Mesothelial cell of epicardium (in vitro differentiated cells): ENCODE measurements at regions not wholly inside any gene's neighbourhood (a gene's known extent, or its start where the extent isn't known, plus 50 kb on each side); places are given as distances from the start of the nearest gene placed in this dataset.

Source experiments
- DNase-seq, 2 experiments: peaks; one replicate each; pipeline ENCODE4 v3.0.0; 2021; ENCODE audit warnings: low spot score in 2 of 2; ENCODE audit not compliant: unreplicated experiment in 2 of 2
- H3K27ac Mint-ChIP-seq: 2 replicates; pipeline ENCODE4 v1.8.0; 2021; ENCODE audit warnings: mixed read lengths
- H3K27me3 Mint-ChIP-seq: 2 replicates; pipeline ENCODE4 v1.8.0; 2021; ENCODE audit warnings: low read depth, mixed read lengths
- H3K36me3 Mint-ChIP-seq: 2 replicates; pipeline ENCODE4 v1.8.0; 2021; ENCODE audit warnings: mixed read lengths
- H3K4me1 Mint-ChIP-seq: 2 replicates; pipeline ENCODE4 v1.8.0; 2021; ENCODE audit warnings: mixed read lengths
- H3K4me3 Mint-ChIP-seq: 2 replicates; pipeline ENCODE4 v1.8.0; 2021; ENCODE audit warnings: mild to moderate bottlenecking, moderate library complexity, mixed read lengths
- H3K9me3 Mint-ChIP-seq: 2 replicates; pipeline ENCODE4 v1.8.0; 2021; ENCODE audit warnings: mixed read lengths
- TF ChIP-seq, protein P1 (sequence below): fragments of 200-600 bp; sonication (generic); IDR thresholded peaks from one replicate; pipeline ENCODE4 v1.5.0; 2021; ENCODE audit warnings: antibody characterized with exemption; ENCODE audit not compliant: unreplicated experiment

DNA sequence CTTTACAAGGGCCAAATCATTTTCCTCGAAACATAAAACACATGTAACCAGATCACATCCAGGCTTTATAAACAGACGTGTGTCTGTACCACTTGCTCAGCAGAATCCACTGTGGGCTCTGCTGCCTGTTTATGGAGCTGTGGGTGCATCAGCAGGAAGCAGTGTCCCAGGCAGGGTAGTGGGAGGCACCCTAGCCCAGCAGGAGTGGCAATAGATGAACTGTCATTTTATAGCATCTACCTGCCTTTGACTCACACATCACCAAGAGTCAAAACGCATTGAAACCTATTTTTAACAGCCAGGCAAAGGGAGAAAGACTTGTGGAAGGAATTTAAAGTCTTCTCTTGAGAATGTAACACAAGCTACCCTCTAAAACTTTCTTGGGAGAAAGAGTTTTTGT lies 169.1 kb upstream of the TENM3 start:
- Mint-ChIP-seq H3K36me3 (peaks cover 9% of the 10 kb centered on the region), H3K4me1 (peaks cover 20% of the 10 kb centered on the region), H3K27ac (peak overlapping the region; percentile 14), H3K9me3 (peaks cover 4% of the 10 kb centered on the region), H3K4me3 (no peak overlapping the region), H3K27me3 (no peaks in the 10 kb centered on the region)
- TF ChIP-seq, protein P1, sequence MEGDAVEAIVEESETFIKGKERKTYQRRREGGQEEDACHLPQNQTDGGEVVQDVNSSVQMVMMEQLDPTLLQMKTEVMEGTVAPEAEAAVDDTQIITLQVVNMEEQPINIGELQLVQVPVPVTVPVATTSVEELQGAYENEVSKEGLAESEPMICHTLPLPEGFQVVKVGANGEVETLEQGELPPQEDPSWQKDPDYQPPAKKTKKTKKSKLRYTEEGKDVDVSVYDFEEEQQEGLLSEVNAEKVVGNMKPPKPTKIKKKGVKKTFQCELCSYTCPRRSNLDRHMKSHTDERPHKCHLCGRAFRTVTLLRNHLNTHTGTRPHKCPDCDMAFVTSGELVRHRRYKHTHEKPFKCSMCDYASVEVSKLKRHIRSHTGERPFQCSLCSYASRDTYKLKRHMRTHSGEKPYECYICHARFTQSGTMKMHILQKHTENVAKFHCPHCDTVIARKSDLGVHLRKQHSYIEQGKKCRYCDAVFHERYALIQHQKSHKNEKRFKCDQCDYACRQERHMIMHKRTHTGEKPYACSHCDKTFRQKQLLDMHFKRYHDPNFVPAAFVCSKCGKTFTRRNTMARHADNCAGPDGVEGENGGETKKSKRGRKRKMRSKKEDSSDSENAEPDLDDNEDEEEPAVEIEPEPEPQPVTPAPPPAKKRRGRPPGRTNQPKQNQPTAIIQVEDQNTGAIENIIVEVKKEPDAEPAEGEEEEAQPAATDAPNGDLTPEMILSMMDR: no peak
- DNase-seq: no peak

DNA sequence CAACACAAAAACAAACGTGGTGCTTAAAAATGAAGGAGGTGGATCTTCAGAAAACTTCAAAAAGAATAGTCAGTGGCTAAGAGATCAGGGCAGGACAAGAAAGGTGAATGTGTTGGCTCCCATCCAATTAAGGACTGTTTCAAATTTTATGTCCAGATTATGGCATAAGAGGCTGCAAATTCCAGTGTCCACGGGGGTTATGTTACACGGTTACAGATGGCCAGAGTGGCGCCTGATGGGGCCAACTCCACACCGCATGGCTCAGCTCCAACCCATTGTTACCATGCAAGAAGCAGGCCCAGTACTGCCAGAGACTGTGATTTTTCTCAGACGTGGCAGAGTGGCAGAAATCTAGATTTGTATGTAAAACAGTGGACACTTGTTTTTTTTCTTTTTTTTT lies 168.4 kb upstream of the TENM3 start:
- Mint-ChIP-seq H3K27me3 (no peaks in the 10 kb centered on the region), H3K27ac (no peak overlapping the region), H3K4me3 (no peak overlapping the region), H3K9me3 (peaks cover 4% of the 10 kb centered on the region), H3K4me1 (peaks cover 14% of the 10 kb centered on the region), H3K36me3 (peaks cover 9% of the 10 kb centered on the region)
- TF ChIP-seq, protein P1: no peak
- no peak for DNase-seq

DNA sequence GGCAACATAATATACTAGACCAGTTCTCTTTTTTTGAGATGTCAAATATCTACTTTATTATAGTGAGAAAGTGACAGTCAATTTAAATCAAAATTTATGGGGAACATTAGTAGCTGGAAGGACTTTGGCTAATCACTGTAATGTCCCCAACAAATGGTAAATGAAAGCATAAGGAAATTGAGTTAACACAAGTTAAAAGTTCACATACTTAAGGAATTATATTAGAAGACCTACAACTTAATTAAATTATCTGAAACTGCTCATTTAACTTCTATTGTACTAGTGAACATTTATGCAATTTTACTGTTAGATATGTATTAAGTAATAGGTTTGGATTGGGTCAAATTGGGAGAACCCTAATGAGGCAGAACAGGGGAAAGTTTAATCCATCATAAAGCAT lies 160.3 kb upstream of the TENM3 start:
- Mint-ChIP-seq H3K27me3 (no peaks in the 10 kb centered on the region), H3K27ac (no peak overlapping the region), H3K4me1 (peaks cover 17% of the 10 kb centered on the region), H3K4me3 (no peak overlapping the region), H3K9me3 (peaks cover 7% of the 10 kb centered on the region), H3K36me3 (peaks cover 6% of the 10 kb centered on the region)
- TF ChIP-seq, protein P1: no peak
- no peak for DNase-seq

- H3K9me3 Mint-ChIP-seq: peaks cover 7% of the 10 kb centered on the region
- H3K4me3 Mint-ChIP-seq: no peak overlapping the region
- peaks cover 17% of the 10 kb centered on the region for H3K4me1 Mint-ChIP-seq
- H3K27ac Mint-ChIP-seq: no peak overlapping the region
- TF ChIP-seq, protein P1: no peak
- H3K36me3 Mint-ChIP-seq: peaks cover 6% of the 10 kb centered on the region
- H3K27me3 Mint-ChIP-seq: no peaks in the 10 kb centered on the region
- no peak for DNase-seq
These were observed 159.4 kb upstream of the TENM3 start for GRCh38 chr4:182083671-182084410.

- H3K4me1 Mint-ChIP-seq: peaks cover 17% of the 10 kb centered on the region
- TF ChIP-seq, protein P1: no peak
- H3K9me3 Mint-ChIP-seq: peaks cover 7% of the 10 kb centered on the region
- peaks cover 6% of the 10 kb centered on the region for H3K36me3 Mint-ChIP-seq
- no peak overlapping the region for H3K4me3 Mint-ChIP-seq
- H3K27ac Mint-ChIP-seq: no peak overlapping the region
- no peaks in the 10 kb centered on the region for H3K27me3 Mint-ChIP-seq
- DNase-seq: no peak
These were observed 158.1 kb upstream of the TENM3 start for GRCh38 chr4:182085051-182085480.
